Hepatocyte (in vitro differentiated cells): ENCODE measurements at regions not wholly inside any gene's neighbourhood (a gene's known extent, or its start where the extent isn't known, plus 50 kb on each side); places are given as distances from the start of the nearest gene placed in this dataset.
"Not testable (repeated sequence)": the region's sequence is repeated elsewhere in the genome, so short reads cannot be mapped to it uniquely, and the experiment has no call there.

Experiments
- DNase-seq: peaks from one replicate; pipeline ENCODE4 v3.0.0-alpha.2; 2016; ENCODE audit warnings: low spot score
- H2AFZ ChIP-seq: fragments of 200-600 bp; sonication (generic); 2 replicates; pipeline ENCODE4 v1.6.0; 2016; ENCODE audit warnings: antibody characterized with exemption, mild to moderate bottlenecking
- H3K27ac ChIP-seq: fragments of 200-600 bp; sonication (generic); 2 replicates; pipeline ENCODE4 v1.5.1; 2016; ENCODE audit warnings: mild to moderate bottlenecking
- H3K27me3 ChIP-seq: fragments of 200-600 bp; sonication (generic); 2 replicates; pipeline ENCODE4 v1.6.1; 2016
- H3K36me3 ChIP-seq: fragments of 200-600 bp; sonication (generic); replicated peaks from 2 replicates; pipeline ENCODE4 v1.5.1; 2016; ENCODE audit warnings: low read depth; ENCODE audit not compliant: insufficient read depth
- H3K4me1 ChIP-seq: fragments of 200-600 bp; sonication (generic); 2 replicates; pipeline ENCODE4 v1.5.1; 2016; ENCODE audit warnings: mild to moderate bottlenecking, moderate library complexity; ENCODE audit not compliant: insufficient read depth
- H3K4me2 ChIP-seq: fragments of 200-600 bp; sonication (generic); 2 replicates; pipeline ENCODE4 v1.6.0; 2016
- H3K4me3 ChIP-seq: fragments of 200-600 bp; sonication (generic); 2 replicates; pipeline ENCODE4 v1.5.1; 2016; ENCODE audit warnings: mild to moderate bottlenecking
- H3K79me2 ChIP-seq: fragments of 200-600 bp; sonication (generic); 2 replicates; pipeline ENCODE4 v1.6.0; 2017; ENCODE audit warnings: mild to moderate bottlenecking
- H3K9me2 ChIP-seq: fragments of 200-600 bp; sonication (generic); replicated peaks from 2 replicates; pipeline ENCODE4 v1.6.0; 2017; ENCODE audit warnings: mild to moderate bottlenecking; ENCODE audit not compliant: insufficient read depth
- H3K9me3 ChIP-seq: fragments of 200-600 bp; sonication (generic); 2 replicates; pipeline ENCODE4 v1.5.1; 2016; ENCODE audit warnings: low read depth, mild to moderate bottlenecking
- H4K20me1 ChIP-seq: fragments of 200-600 bp; sonication (generic); 2 replicates; pipeline ENCODE4 v1.6.0; 2016; ENCODE audit warnings: mild to moderate bottlenecking; ENCODE audit not compliant: insufficient read depth, poor library complexity, severe bottlenecking
- EZH2 ChIP-seq: fragments of 200-600 bp; sonication (generic); IDR thresholded peaks from 2 replicates; pipeline ENCODE4 v1.6.1; 2016; ENCODE audit warnings: antibody characterized with exemption, mild to moderate bottlenecking, borderline replicate concordance
- EZH2phosphoT487 ChIP-seq: fragments of 200-600 bp; sonication (generic); IDR thresholded peaks from one replicate; pipeline ENCODE4 v1.6.1; 2018; ENCODE audit warnings: antibody characterized with exemption, mild to moderate bottlenecking, low read depth, moderate library complexity; ENCODE audit not compliant: unreplicated experiment, severe bottlenecking
- WGBS: methylation state at CpG from one replicate; pipeline ENCODE4 v1.1.6; 2016; ENCODE audit warnings: low lambda C conversion rate; ENCODE audit errors: missing lambda C conversion rate; 5-methylcytosine and 5-hydroxymethylcytosine counted together
- TF ChIP-seq, protein P1 (sequence below): fragments of 200-600 bp; sonication (generic); IDR thresholded peaks from 2 replicates; pipeline ENCODE4 v1.5.1; 2016; ENCODE audit warnings: antibody characterized with exemption, mild to moderate bottlenecking; ENCODE audit not compliant: poor library complexity

GRCh38 chr20:52303281-52303950 is 111.8 kb upstream of the ZFP64 start:
- Histone ChIP-seq H3K79me2 (no peaks in the 10 kb centered on the region), H3K27ac (no peak overlapping the region), H3K27me3 (no peaks in the 10 kb centered on the region), H3K4me2 (no peak overlapping the region), H3K4me3 (no peak overlapping the region), H4K20me1 (no peaks in the 10 kb centered on the region), H3K36me3 (no peaks in the 10 kb centered on the region), H2AFZ (no peak overlapping the region), H3K4me1 (no peaks in the 10 kb centered on the region), H3K9me3 (no peaks in the 10 kb centered on the region), H3K9me2 (no peaks in the 10 kb centered on the region)
- TF ChIP-seq, protein P1, sequence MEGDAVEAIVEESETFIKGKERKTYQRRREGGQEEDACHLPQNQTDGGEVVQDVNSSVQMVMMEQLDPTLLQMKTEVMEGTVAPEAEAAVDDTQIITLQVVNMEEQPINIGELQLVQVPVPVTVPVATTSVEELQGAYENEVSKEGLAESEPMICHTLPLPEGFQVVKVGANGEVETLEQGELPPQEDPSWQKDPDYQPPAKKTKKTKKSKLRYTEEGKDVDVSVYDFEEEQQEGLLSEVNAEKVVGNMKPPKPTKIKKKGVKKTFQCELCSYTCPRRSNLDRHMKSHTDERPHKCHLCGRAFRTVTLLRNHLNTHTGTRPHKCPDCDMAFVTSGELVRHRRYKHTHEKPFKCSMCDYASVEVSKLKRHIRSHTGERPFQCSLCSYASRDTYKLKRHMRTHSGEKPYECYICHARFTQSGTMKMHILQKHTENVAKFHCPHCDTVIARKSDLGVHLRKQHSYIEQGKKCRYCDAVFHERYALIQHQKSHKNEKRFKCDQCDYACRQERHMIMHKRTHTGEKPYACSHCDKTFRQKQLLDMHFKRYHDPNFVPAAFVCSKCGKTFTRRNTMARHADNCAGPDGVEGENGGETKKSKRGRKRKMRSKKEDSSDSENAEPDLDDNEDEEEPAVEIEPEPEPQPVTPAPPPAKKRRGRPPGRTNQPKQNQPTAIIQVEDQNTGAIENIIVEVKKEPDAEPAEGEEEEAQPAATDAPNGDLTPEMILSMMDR, result no peak
- no peak for TF ChIP-seq EZH2phosphoT487
- no peak for TF ChIP-seq EZH2
- WGBS, result 84% methylated on average over 7 of the region's 7 CpGs
- no peak for DNase-seq

- no peak for DNase-seq
- TF ChIP-seq EZH2phosphoT487 (no peak), EZH2 (no peak)
- TF ChIP-seq, protein P1, result no peak
- H3K4me3 ChIP-seq, result no peak overlapping the region
- no peaks in the 10 kb centered on the region for H3K4me1 ChIP-seq
- H3K27ac ChIP-seq, result no peak overlapping the region
- no peaks in the 10 kb centered on the region for H3K36me3 ChIP-seq
- H3K4me2 ChIP-seq, result no peak overlapping the region
- no peaks in the 10 kb centered on the region for H3K79me2 ChIP-seq
- 94% methylated on average over 3 of the region's 3 CpGs for WGBS
- no peak overlapping the region for H2AFZ ChIP-seq
- H3K9me2 ChIP-seq, result no peaks in the 10 kb centered on the region
- H3K9me3 ChIP-seq, result no peaks in the 10 kb centered on the region
- H4K20me1 ChIP-seq, result no peaks in the 10 kb centered on the region
- H3K27me3 ChIP-seq, result no peaks in the 10 kb centered on the region
Observed at GRCh38 chr20:52302736-52303135, 111.2 kb upstream of the ZFP64 start.

- H3K27me3 ChIP-seq, H2AFZ ChIP-seq, H3K9me3 ChIP-seq, H3K9me2 ChIP-seq, H3K4me1 ChIP-seq, H3K4me3 ChIP-seq, H3K4me2 ChIP-seq, DNase-seq, H3K27ac ChIP-seq, H3K79me2 ChIP-seq, H3K36me3 ChIP-seq, H4K20me1 ChIP-seq: not testable (repeated sequence)
- 88% methylated on average over 6 of the region's 6 CpGs for WGBS
Observed at GRCh38 chr20:52302051-52302450, 110.5 kb upstream of the ZFP64 start.

DNA sequence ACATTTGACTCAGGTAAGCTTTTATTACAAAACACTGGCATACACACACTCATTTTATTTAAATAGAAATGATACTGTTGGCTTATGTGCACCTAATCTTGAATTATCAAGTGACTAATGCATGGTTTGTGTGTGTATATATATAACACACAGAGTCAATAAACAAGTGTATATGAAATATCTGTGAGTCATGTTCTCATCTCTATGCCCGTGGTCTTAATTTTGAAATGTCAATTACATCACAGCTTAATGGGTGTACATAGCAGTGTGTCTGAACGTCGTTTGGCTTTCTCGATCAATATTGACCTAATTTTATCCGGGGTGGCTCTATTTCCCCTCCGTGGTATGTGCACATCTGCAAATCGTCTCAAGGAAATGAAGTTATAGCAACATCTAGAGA is 104.0 kb upstream of the ZFP64 start:
- Histone ChIP-seq H3K79me2 (no peaks in the 10 kb centered on the region), H3K4me3 (no peak overlapping the region), H3K4me1 (no peaks in the 10 kb centered on the region), H3K4me2 (no peak overlapping the region), H3K36me3 (no peaks in the 10 kb centered on the region), H2AFZ (no peak overlapping the region), H3K27me3 (no peaks in the 10 kb centered on the region), H3K27ac (no peak overlapping the region), H4K20me1 (no peaks in the 10 kb centered on the region), H3K9me3 (no peaks in the 10 kb centered on the region), H3K9me2 (no peaks in the 10 kb centered on the region)
- no peak for DNase-seq
- TF ChIP-seq EZH2 (no peak), EZH2phosphoT487 (no peak)
- TF ChIP-seq, protein P1, result no peak
- WGBS, result 46% methylated on average over 7 of the region's 7 CpGs
